Heart left ventricle (tissue), 16 donors: ENCODE measurements at regions not wholly inside any gene's neighbourhood (a gene's known extent, or its start where the extent isn't known, plus 50 kb on each side); places are given as distances from the start of the nearest gene placed in this dataset.

Experiments used
- ATAC-seq, 4 donors: fragments of 200-7000 bp; cut with Tn5 transposase; one replicate each; pipeline ENCODE4 v1.9.1; 2020 to 2022; ENCODE audit warnings: moderate library complexity in 4 of 4, mild to moderate bottlenecking in 3 of 4, moderate number of reproducible peaks in 1 of 4
- DNase-seq, 5 donors: peaks; one replicate each; pipeline ENCODE4 v3.0.0-alpha.2; 2020
- H3K27ac ChIP-seq, 12 donors: fragments of 200-600 bp; sonication (generic) in 4 of 12; one replicate each; pipeline versions ENCODE4 v1.5.0 to v1.8.0; 2016 to 2022; ENCODE audit warnings: mild to moderate bottlenecking in 2 of 12
- H3K27me3 ChIP-seq, 9 donors: fragments of 200-600 bp; sonication (generic) in 2 of 9; one replicate each; pipeline versions ENCODE4 v1.5.1 to v1.8.0; 2016 to 2022; ENCODE audit warnings: mild to moderate bottlenecking in 3 of 9
- H3K36me3 ChIP-seq, 9 donors: fragments of 200-600 bp; sonication (generic) in 2 of 9; one replicate each; pipeline versions ENCODE4 v1.5.0 to v1.8.0; 2018 to 2022; ENCODE audit warnings: mild to moderate bottlenecking in 2 of 9
- H3K4me1 ChIP-seq, 12 donors: fragments of 200-600 bp; sonication (generic) in 4 of 12; one replicate each; pipeline versions ENCODE4 v1.5.0 to v1.8.0; 2016 to 2022; ENCODE audit warnings: mild to moderate bottlenecking in 3 of 12
- H3K4me3 ChIP-seq, 12 donors: fragments of 200-600 bp; sonication (generic) in 4 of 12; one replicate each; pipeline versions ENCODE4 v1.5.0 to v1.8.0; 2017 to 2022; ENCODE audit warnings: mild to moderate bottlenecking in 9 of 12, moderate library complexity in 4 of 12
- H3K9me3 ChIP-seq, 12 donors: fragments of 200-600 bp; sonication (generic) in 4 of 12; one replicate each; pipeline versions ENCODE4 v1.5.0 to v1.8.0; 2016 to 2022; ENCODE audit warnings: mild to moderate bottlenecking in 1 of 12
- POLR2A ChIP-seq, 2 donors: fragments of 450-650 bp; IDR thresholded peaks; one replicate each; pipeline ENCODE4 v1.6.1; 2017; ENCODE audit warnings: antibody characterized with exemption in 2 of 2, mild to moderate bottlenecking in 2 of 2, moderate library complexity in 2 of 2
- WGBS, 4 donors: extraction: QIAGEN DNeasy Blood & Tissue Kit in 2 of 4; methylation state at CpG; one replicate each; pipeline versions ENCODE4 v1.1.5 to v1.1.7; 2013 to 2018; 5-methylcytosine and 5-hydroxymethylcytosine counted together
- intact Hi-C, 10 donors: fragments of 100-400 bp; cut with DNase I; formaldehyde crosslinking; loops; one replicate each; pipeline versions ENCODE4 v1.11.1 to v1.14.2; 2022
- TF ChIP-seq, protein P1 (sequence below), 12 donors: fragments of 200-600 bp; sonication (generic) in 4 of 12; IDR thresholded peaks; one replicate each; pipeline versions ENCODE4 v1.5.0 to v1.8.0; 2018 to 2022; ENCODE audit warnings: antibody characterized with exemption in 12 of 12, mild to moderate bottlenecking in 5 of 12
- donor health status: ischemic (EF 13 %, LVEDD 7.1; RV severe dilation, severe dysfunction).
- donor health status: healthy with polysubstance abuse.
- donor health status: DM: no; HTN: yes; CAD: no.
- donor health status: DM: no; HTN: no; CAD: no.
- donor health status: ischemic (EF 25% LVEDD 6.9; RV normal size, moderate dysfunction).
- donor health status: ischemic (EF 25% LVEDD 5.7; RV mildly dilated, moderate dysfunction).
- donor health status: healthy.
- donor health status: DM: yes; HTN: yes; CAD: no.
- donor health status: ischemic (EF 35%, LVEDD 5.7; RV mildly dilated, moderate dysfunction).
- donor health status: nonischemic (EF 11% LVEDD 7.7; RV severe dilation, severe dysfunction).
- donor health status: DM: yes; HTN: yes; CAD: no.
- donor health status: PGD.
- donor health status: ischemic (EF 29% LVEDD 5.4; RV normal size, mild dysfunction).
- donor health status: nonischemic (EF 23%, LVEDD 6.1; RV moderate dilation, normal function).

DNA sequence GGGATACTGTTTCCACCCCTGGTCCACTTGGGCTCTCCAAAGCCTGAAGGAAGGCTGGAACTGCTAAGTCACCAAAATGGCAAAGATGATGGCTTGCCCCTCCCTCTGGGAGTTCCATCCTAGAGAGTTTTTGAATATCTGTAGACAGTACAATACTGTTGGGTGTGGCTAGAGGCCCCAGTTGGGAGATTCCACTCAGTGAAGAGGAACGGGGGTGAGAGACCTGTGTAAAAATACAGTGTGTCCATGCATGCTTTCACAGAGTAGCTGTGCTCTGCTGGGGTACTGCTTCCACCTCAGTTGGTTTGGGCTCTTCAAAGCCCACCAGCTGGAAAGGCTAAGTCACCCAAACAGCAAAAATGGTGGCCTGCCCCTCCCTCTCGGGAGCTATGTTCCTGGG, 109.8 kb upstream of the APOOL start:
- WGBS, 4 donors, result 85 to 91% (median 88%) methylated on average over 2 of the region's 2 CpGs

DNA sequence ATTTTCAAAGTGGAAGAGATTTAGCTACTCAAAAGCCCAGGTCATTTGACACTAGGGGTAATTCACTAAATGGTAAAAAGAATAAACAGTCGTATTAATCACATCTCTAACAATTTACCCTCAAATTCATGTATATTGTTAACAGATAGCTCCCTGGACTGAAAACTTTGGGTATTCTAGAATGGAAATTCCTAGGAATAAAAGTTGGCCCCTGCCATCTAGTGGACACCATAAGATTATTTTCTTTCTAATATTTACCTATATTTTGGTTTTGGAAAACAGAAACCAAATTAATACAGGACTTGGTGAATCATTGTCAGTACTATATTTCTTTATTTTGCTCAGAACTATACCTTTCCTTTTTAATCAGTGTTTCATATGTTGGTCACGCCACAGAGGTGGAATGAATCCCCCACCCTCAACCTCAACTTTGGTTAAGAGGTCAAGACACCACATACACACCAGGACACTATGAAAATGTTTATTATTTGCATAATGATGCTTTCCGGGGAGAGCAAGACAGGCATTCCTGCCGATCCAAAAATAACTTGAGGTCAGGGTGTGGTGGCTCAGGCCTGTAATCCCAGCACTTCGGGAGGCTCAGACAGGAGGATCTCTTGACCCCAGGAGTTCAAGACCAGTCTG, 96.2 kb upstream of the APOOL start:
- intact Hi-C loops, result loop anchor here (1.0 to 5.0 kb wide), 4 partner anchors 175 to 180 kb away; no protein-coding TSS in a partner anchor
- Histone ChIP-seq H3K9me3 (no peaks in the 10 kb centered on the region), H3K4me1 (no peaks in the 10 kb centered on the region), H3K4me3 (no peak overlapping the region), H3K27me3 (peaks cover 0 to 3% (median 0%) of the 10 kb centered on the region in 9 donors), H3K36me3 (no peaks in the 10 kb centered on the region), H3K27ac (no peak overlapping the region)
- WGBS, 4 donors, result 44 to 58% (median 50%) methylated on average over 5 of the region's 5 CpGs
- DNase-seq (no peak), ATAC-seq (no peak)
- TF ChIP-seq, protein P1, sequence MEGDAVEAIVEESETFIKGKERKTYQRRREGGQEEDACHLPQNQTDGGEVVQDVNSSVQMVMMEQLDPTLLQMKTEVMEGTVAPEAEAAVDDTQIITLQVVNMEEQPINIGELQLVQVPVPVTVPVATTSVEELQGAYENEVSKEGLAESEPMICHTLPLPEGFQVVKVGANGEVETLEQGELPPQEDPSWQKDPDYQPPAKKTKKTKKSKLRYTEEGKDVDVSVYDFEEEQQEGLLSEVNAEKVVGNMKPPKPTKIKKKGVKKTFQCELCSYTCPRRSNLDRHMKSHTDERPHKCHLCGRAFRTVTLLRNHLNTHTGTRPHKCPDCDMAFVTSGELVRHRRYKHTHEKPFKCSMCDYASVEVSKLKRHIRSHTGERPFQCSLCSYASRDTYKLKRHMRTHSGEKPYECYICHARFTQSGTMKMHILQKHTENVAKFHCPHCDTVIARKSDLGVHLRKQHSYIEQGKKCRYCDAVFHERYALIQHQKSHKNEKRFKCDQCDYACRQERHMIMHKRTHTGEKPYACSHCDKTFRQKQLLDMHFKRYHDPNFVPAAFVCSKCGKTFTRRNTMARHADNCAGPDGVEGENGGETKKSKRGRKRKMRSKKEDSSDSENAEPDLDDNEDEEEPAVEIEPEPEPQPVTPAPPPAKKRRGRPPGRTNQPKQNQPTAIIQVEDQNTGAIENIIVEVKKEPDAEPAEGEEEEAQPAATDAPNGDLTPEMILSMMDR (IDR thresholded peaks at IDR 0.05), result peak in 10 of 12 donors; percentile 11 to 46 (median 28)
- no peak for TF ChIP-seq POLR2A (IDR thresholded peaks at IDR 0.05)

More for the DNA sequence above, 109.8 kb upstream of the APOOL start:
- Histone ChIP-seq H3K4me3 (no peak overlapping the region), H3K27me3 (no peaks in the 10 kb centered on the region), H3K4me1 (no peaks in the 10 kb centered on the region), H3K27ac (no peak overlapping the region), H3K9me3 (no peaks in the 10 kb centered on the region), H3K36me3 (no peaks in the 10 kb centered on the region)
- ATAC-seq, result no peak
- no peak for DNase-seq
- TF ChIP-seq, protein P1 (IDR thresholded peaks at IDR 0.05), result no peak
- no peak for TF ChIP-seq POLR2A (IDR thresholded peaks at IDR 0.05)
- intact Hi-C loops, result no loop called here

DNA sequence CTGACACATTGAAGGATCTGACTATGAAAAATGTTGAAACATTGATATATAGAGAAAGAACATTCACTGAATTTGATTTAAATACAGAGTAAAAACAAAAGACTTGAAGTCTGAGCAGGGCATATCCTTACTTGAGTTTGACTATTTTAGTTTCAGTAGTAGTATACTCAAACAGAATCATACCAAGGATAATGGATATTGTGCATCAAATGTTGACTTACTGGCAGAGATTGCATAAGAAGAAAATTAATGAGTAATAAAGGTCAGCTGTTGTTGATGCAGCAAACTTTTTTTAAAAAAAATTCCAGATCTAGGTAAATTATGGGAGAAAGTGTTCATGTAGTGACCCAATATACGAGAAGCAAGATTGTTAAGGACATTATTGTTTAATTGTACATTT, 94.5 kb upstream of the APOOL start:
- WGBS, 4 donors, result 55 to 89% (median 67%) methylated on average over 1 of the region's 1 CpG
- Histone ChIP-seq H3K4me1 (no peaks in the 10 kb centered on the region), H3K27me3 (peaks cover 0 to 3% (median 0%) of the 10 kb centered on the region in 9 donors), H3K36me3 (no peaks in the 10 kb centered on the region), H3K27ac (no peak overlapping the region), H3K9me3 (no peaks in the 10 kb centered on the region), H3K4me3 (no peak overlapping the region)
- no peak for DNase-seq
- TF ChIP-seq, protein P1 (IDR thresholded peaks at IDR 0.05), result no peak
- no peak for TF ChIP-seq POLR2A (IDR thresholded peaks at IDR 0.05)
- intact Hi-C loops, result loop anchor here in 8 of 10 donors (5.0 kb wide), 2 partner anchors 177 to 182 kb away; no protein-coding TSS in a partner anchor
- no peak for ATAC-seq

DNA sequence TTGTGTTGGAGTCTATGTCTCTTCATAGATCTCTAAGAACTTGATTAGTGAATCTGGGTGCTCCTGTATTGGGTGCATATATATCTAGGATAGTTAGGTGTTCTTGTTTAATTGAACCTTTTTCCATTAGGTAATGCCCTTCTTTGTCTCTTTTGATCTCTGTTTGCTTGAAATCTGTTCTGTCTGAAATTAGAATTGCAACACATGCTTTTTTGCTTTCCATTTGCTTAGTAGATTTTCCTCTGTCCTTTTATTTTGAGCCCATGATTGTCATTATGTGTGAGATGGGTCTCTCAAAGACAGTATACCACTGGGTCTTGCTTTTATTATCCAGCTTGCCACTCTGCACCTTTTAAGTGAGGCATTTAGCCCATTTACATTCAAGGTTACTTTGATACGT, 79.1 kb upstream of the APOOL start:
- no peak for TF ChIP-seq POLR2A (IDR thresholded peaks at IDR 0.05)
- WGBS, 4 donors, result 55 to 84% (median 63%) methylated on average over 1 of the region's 1 CpG
- no peak overlapping the region for H3K4me3 ChIP-seq
- H3K27ac ChIP-seq, result no peak overlapping the region
- no peaks in the 10 kb centered on the region for H3K36me3 ChIP-seq
- intact Hi-C loops, result no loop called here
- H3K9me3 ChIP-seq, result no peaks in the 10 kb centered on the region
- no peaks in the 10 kb centered on the region for H3K4me1 ChIP-seq
- no peaks in the 10 kb centered on the region for H3K27me3 ChIP-seq
- no peak for DNase-seq
- ATAC-seq, result no peak

DNA sequence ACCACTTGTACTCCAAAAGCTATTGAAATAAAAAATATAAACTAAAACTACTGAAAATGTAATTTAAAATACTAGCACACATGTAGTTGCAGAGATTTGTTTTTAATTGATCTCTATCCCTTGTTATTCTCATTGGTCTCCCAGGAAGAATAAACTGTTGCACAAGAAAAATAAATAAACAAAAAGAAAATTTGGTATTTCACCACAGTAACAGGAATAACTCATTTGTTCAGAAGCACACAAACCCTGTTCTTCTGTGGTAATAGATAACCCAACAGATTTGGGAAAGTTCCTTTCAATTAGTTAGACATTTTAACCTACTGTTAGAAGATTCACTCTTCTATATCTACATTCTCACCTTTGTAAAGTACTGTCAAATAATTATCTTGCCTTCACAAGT, 70.9 kb upstream of the APOOL start:
- TF ChIP-seq POLR2A (IDR thresholded peaks at IDR 0.05), result no peak
- TF ChIP-seq, protein P1 (IDR thresholded peaks at IDR 0.05), result no peak
- ATAC-seq, result no peak
- intact Hi-C loops, result no loop called here

More for the DNA sequence above, 70.9 kb upstream of the APOOL start:
- H3K4me3 ChIP-seq, result no peak overlapping the region
- H3K4me1 ChIP-seq, result no peaks in the 10 kb centered on the region
- no peak overlapping the region for H3K27ac ChIP-seq
- no peaks in the 10 kb centered on the region for H3K36me3 ChIP-seq
- H3K27me3 ChIP-seq, result peaks cover 0 to 7% (median 0%) of the 10 kb centered on the region in 9 donors
- no peaks in the 10 kb centered on the region for H3K9me3 ChIP-seq
- DNase-seq, result no peak
